ENCODE measurements at regions not wholly inside any gene's neighbourhood (a gene's known extent, or its start where the extent isn't known, plus 50 kb on each side); places are given as distances from the start of the nearest gene placed in this dataset.

DNA sequence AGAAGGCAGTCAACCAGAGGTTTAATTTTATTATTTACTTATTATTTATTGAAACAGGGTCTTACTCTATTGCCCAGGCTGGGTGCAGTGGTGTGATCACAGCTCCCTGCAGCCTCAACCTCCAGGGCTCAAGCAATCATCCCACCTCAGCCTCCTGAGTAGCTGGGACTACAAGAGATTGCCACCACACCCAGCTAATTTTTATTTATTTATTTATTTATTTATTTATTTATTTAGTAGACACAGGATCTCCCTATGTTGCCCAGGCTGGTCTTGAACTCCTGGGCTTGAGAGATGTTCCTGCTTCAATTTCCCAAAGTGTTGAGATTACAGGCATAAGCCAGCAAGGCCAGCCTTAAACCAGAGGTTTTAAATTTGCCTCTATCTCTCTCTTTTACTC lies 83.1 kb downstream of the RCN1 start:
- Histone ChIP-seq H3K9me3 (no peaks in the 10 kb centered on the region), H3K36me3 (no peaks in the 10 kb centered on the region), H3K27ac (no peak overlapping the region), H3K4me3 (replicated peaks in 1 of 3) (no peak overlapping the region), H3K4me1 (no peaks in the 10 kb centered on the region), H3K27me3 (no peaks in the 10 kb centered on the region)
- TF ChIP-seq, protein P1, sequence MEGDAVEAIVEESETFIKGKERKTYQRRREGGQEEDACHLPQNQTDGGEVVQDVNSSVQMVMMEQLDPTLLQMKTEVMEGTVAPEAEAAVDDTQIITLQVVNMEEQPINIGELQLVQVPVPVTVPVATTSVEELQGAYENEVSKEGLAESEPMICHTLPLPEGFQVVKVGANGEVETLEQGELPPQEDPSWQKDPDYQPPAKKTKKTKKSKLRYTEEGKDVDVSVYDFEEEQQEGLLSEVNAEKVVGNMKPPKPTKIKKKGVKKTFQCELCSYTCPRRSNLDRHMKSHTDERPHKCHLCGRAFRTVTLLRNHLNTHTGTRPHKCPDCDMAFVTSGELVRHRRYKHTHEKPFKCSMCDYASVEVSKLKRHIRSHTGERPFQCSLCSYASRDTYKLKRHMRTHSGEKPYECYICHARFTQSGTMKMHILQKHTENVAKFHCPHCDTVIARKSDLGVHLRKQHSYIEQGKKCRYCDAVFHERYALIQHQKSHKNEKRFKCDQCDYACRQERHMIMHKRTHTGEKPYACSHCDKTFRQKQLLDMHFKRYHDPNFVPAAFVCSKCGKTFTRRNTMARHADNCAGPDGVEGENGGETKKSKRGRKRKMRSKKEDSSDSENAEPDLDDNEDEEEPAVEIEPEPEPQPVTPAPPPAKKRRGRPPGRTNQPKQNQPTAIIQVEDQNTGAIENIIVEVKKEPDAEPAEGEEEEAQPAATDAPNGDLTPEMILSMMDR (IDR thresholded peaks at IDR 0.05): no peak
- TF ChIP-seq POLR2A (IDR thresholded peaks at IDR 0.05): no peak
- no peak for DNase-seq
- intact Hi-C loops (cut with DNase I): no loop called here

DNA sequence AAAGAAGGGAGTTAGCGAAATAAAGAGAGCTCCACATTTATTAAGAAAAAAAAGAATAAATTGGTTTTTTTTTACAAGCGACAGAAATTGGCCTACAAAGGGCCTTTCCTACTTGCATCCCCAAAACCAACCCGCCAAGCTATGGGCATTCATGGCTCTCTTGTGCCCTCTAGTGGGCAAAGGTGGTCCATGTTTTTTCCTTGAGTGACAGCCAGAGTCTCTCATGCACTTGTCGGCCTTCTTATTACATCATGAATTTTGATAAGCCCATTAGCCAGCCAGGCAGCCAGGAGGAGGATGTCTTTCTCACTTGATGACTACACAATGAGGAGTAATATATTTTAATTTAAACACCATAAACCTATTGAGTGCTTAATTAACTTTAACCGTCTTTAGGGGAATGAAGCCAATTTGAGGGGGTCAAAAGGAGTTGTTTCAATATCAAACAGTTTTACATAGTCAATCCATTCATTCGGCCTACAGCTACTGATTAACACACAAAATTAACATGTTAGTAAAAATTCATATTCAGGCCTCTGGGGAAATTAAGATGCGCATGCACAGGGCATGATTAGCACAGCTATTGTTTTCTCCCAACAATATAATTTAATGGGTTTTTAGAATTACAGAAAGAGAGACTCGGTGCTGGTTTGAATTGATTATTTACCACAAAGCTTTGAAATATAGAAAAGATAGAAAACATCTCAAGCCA lies 85.5 kb downstream of the RCN1 start:
- no peaks in the 10 kb centered on the region for H3K9me3 ChIP-seq
- TF ChIP-seq, protein P1 (IDR thresholded peaks at IDR 0.05): peak; percentile 71 to 87 (median 84)
- TF ChIP-seq POLR2A (IDR thresholded peaks at IDR 0.05): no peak
- H3K27me3 ChIP-seq: no peaks in the 10 kb centered on the region
- H3K27ac ChIP-seq: no peak overlapping the region
- WGBS, 2 donors: 37 to 39% methylated on average over 8 of the region's 8 CpGs
- H3K4me3 ChIP-seq (replicated peaks in 1 of 3): no peak overlapping the region
- H3K4me1 ChIP-seq: no peaks in the 10 kb centered on the region
- H3K36me3 ChIP-seq: no peaks in the 10 kb centered on the region
- DNase-seq: peak; percentile 79 to 82
- intact Hi-C loops (cut with DNase I): loop anchor here (2.0 kb wide), 1 partner anchor 124 kb away; no protein-coding TSS in a partner anchor

DNA sequence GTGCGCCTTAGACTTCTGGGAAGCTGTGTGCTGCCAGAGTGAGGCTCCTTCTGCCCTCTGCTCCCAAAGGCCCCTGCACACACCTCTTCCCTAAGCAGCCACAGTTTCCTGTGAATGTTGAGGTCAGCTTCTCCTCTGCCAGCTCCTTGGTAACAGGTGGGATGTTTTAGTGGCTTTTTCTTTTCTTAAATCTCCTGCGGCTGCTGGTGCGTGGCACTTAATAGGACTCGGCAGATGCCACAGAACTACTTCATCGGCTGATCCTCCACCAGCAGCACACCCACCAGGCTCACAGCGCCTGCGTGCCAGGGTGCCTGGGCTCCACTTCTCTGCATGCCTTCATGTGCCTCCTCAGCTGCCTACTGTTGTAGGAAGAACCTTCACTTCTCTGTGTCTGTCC lies 87.8 kb downstream of the RCN1 start:
- intact Hi-C loops (cut with DNase I): no loop called here
- Histone ChIP-seq H3K9me3 (no peaks in the 10 kb centered on the region), H3K27ac (no peak overlapping the region), H3K4me1 (no peaks in the 10 kb centered on the region), H3K4me3 (replicated peaks in 1 of 3) (no peak overlapping the region), H3K27me3 (no peaks in the 10 kb centered on the region), H3K36me3 (no peaks in the 10 kb centered on the region)
- no peak for DNase-seq
- 67 to 72% methylated on average over 7 of the region's 7 CpGs for WGBS, 2 donors
- TF ChIP-seq POLR2A (IDR thresholded peaks at IDR 0.05): no peak
- TF ChIP-seq, protein P1 (IDR thresholded peaks at IDR 0.05): no peak

DNA sequence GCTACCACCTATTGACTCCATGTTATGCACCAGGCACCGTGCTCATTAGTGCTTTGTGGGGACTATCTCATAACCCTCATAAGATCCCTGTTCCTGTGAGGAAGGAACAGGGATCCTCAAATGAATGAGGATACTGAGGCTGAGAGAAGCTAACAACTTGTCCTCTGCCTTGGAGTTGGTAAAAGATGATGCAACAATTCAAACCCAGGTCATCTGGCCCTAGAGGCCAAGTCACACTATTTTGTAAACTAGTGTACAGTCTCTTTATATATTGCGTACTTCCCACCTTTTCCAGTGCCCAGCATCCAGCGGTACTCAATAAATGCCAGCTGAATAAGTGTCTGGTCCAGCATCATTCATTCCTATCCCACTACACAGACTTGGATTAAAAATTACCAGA lies 92.6 kb downstream of the RCN1 start:
- Histone ChIP-seq H3K27ac (no peak overlapping the region), H3K36me3 (no peaks in the 10 kb centered on the region), H3K27me3 (no peaks in the 10 kb centered on the region), H3K9me3 (no peaks in the 10 kb centered on the region), H3K4me3 (replicated peaks in 1 of 3) (no peak overlapping the region), H3K4me1 (no peaks in the 10 kb centered on the region)
- intact Hi-C loops (cut with DNase I): no loop called here
- WGBS, 2 donors: 93 to 96% methylated on average over 3 of the region's 3 CpGs
- TF ChIP-seq POLR2A (IDR thresholded peaks at IDR 0.05): no peak
- TF ChIP-seq, protein P1 (IDR thresholded peaks at IDR 0.05): no peak
- DNase-seq: no peak

DNA sequence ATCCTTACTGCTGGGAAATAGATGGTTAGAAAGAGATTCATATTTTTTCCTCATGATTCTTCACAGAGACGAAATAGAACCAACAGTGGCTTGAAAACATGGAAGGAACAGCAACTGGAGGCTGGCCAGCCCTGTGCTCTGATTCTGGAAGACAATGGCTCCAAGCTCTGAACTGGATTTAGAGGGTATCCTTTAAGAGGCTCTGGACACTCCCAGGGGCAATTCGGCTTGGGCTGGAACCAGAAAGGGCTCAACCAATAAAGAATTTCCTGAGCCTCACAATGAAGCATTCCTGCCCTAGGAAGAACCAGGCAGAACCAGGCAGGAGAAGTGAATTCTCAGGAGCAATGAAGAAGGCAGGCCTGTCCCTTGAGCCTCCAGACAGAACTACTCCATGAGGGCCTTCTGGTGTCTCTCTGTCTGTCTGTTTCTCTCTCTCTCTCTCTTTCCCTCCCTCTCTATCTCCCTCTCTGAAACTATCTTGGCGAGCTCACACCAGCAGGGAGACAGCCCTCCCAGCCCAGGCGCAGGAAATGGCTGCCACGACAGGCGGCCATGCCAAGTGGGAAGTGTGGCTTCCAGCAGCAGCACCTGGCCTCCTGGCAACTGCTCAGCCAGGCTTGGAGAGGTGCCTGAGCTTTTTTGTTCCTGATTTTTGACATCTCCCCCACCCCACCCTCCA lies 93.3 kb downstream of the RCN1 start:
- H3K27me3 ChIP-seq: no peaks in the 10 kb centered on the region
- no peaks in the 10 kb centered on the region for H3K36me3 ChIP-seq
- no peaks in the 10 kb centered on the region for H3K9me3 ChIP-seq
- DNase-seq: no peak
- no peak for TF ChIP-seq POLR2A (IDR thresholded peaks at IDR 0.05)
- TF ChIP-seq, protein P1 (IDR thresholded peaks at IDR 0.05): no peak
- 69 to 74% methylated on average over 5 to 6 of the region's 6 CpGs for WGBS, 2 donors
- no peak overlapping the region for H3K27ac ChIP-seq
- no peak overlapping the region for H3K4me3 ChIP-seq (replicated peaks in 1 of 3)
- H3K4me1 ChIP-seq: no peaks in the 10 kb centered on the region
- intact Hi-C loops (cut with DNase I): no loop called here

All from thyroid gland (tissue), 4 donors.